GM12878 (cell line): ENCODE measurements at regions not wholly inside any gene's neighbourhood (a gene's known extent, or its start where the extent isn't known, plus 50 kb on each side); places are given as distances from the start of the nearest gene placed in this dataset.

Experiments
- ATAC-seq: fragments of 200-7000 bp; cut with Tn5 transposase; 3 replicates; pipeline ENCODE4 v1.9.1; 2020; ENCODE audit warnings: mild to moderate bottlenecking, moderate library complexity
- BruUV-seq: library from RNA; stranded (reverse); fragments of 400-500 nt; replicated peaks from 2 replicates; lab custom pipeline; 2021; lab: Mats Ljungman, UMichigan
- CTCF ChIA-PET: fragments of 300-600 bp; sonication (Branson Sonifier 250); formaldehyde crosslinking; extraction: SDS; loops from one replicate; lab custom pipeline; 2021; ENCODE audit warnings: inconsistent platforms; lab: Yijun Ruan, JAX
- POLR2A ChIA-PET: fragments of 350-600 bp; formaldehyde crosslinking; extraction: SDS; loops from one replicate; lab custom pipeline; 2021; ENCODE audit warnings: inconsistent platforms; lab: Charles Lee
- RAD21 ChIA-PET: fragments of 300-600 bp; sonication (Branson Sonifier 250); formaldehyde crosslinking; loops from one replicate; lab custom pipeline; 2023; ENCODE audit warnings: antibody characterized with exemption; ENCODE audit not compliant: unreplicated experiment; lab: Charles Lee
- SMC1A ChIA-PET: fragments of 300-600 bp; sonication (Branson Sonifier 250); formaldehyde crosslinking; loops from one replicate; lab custom pipeline; 2023; ENCODE audit not compliant: unreplicated experiment, uncharacterized antibody; lab: Charles Lee
- DNase-seq: peaks from one replicate; pipeline ENCODE4 v3.0.0-alpha.2; 2011; ENCODE audit warnings: low read depth, low spot score
- FAIRE-seq: peaks from 3 replicates; lab custom pipeline; 2011; peaks lifted over from hg19 to GRCh38; lab: Jason Lieb, UNC
- H2AFZ ChIP-seq: 2 replicates; pipeline ENCODE4 v1.6.0; 2011; ENCODE audit warnings: low read depth, low read length, control low read depth; ENCODE audit not compliant: control insufficient read depth
- H3K27ac ChIP-seq: 2 replicates; pipeline ENCODE4 v1.5.1; 2011; ENCODE audit warnings: control low read depth; ENCODE audit not compliant: control insufficient read depth, insufficient read depth
- H3K27me3 ChIP-seq, 2 experiments: replicated peaks in 1 of 2; 2 replicates each; pipeline versions ENCODE4 v1.6.0 to v1.6.1; 2011; ENCODE audit warnings: low read length in 1 of 2; ENCODE audit not compliant: control insufficient read depth in 2 of 2, insufficient read depth in 2 of 2
- H3K36me3 ChIP-seq, 2 experiments: 2 replicates each; pipeline ENCODE4 v1.5.1; 2011; ENCODE audit warnings: low read length in 1 of 2; ENCODE audit not compliant: control insufficient read depth in 2 of 2, insufficient read depth in 2 of 2
- H3K4me1 ChIP-seq: 2 replicates; pipeline ENCODE4 v1.6.1; 2011; ENCODE audit warnings: mild to moderate bottlenecking, low read length, moderate library complexity, mixed read lengths; ENCODE audit not compliant: control insufficient read depth, insufficient read depth
- H3K4me2 ChIP-seq: 2 replicates; pipeline ENCODE4 v1.6.0; 2011; ENCODE audit warnings: control low read depth; ENCODE audit not compliant: control insufficient read depth, insufficient read depth
- H3K4me3 ChIP-seq: fragments of 200-600 bp; sonication (generic); 2 replicates; pipeline ENCODE4 v1.5.1; 2016
- H3K79me2 ChIP-seq: 2 replicates; pipeline ENCODE4 v1.6.0; 2011; ENCODE audit warnings: low read length; ENCODE audit not compliant: control insufficient read depth, insufficient read depth
- H3K9ac ChIP-seq: 2 replicates; pipeline ENCODE4 v1.8.0; 2011; ENCODE audit warnings: low read length, control low read depth, mixed read lengths; ENCODE audit not compliant: control insufficient read depth, insufficient read depth
- H3K9me3 ChIP-seq: replicated peaks from 3 replicates; pipeline ENCODE4 v1.5.1; 2011; ENCODE audit warnings: mild to moderate bottlenecking, low read length; ENCODE audit not compliant: control insufficient read depth, insufficient read depth
- H4K20me1 ChIP-seq: 2 replicates; pipeline ENCODE4 v1.6.0; 2011; ENCODE audit not compliant: control insufficient read depth, insufficient read depth
- BHLHE40 ChIP-seq, 2 experiments: fragments of 450-650 bp in 1 of 2; IDR thresholded peaks; 2 replicates each; pipeline ENCODE4 v1.6.1; 2011 to 2017; ENCODE audit warnings: low read depth in 2 of 2, borderline replicate concordance in 1 of 2, improper control_type of control experiment in 1 of 2, low read length in 1 of 2, mild to moderate bottlenecking in 1 of 2
- CBX3 ChIP-seq: fragments of 200-600 bp; sonication (generic); IDR thresholded peaks from 2 replicates; pipeline ENCODE4 v1.6.1; 2016; ENCODE audit warnings: low read depth, borderline replicate concordance
- RUNX3 ChIP-seq: IDR thresholded peaks from 2 replicates; pipeline ENCODE4 v1.6.1; 2012; ENCODE audit warnings: low read length, inconsistent platforms
- ZZZ3 ChIP-seq: IDR thresholded peaks from 2 replicates; pipeline ENCODE4 v1.6.1; 2011; ENCODE audit warnings: low read depth; ENCODE audit not compliant: control insufficient read depth, insufficient read length
- WGBS: methylation state at CpG from one replicate; pipeline ENCODE4 v1.1.6; 2016; ENCODE audit warnings: low lambda C conversion rate; ENCODE audit not compliant: insufficient replicate concordance, insufficient coverage; ENCODE audit errors: missing lambda C conversion rate; 5-methylcytosine and 5-hydroxymethylcytosine counted together
- in situ Hi-C: fragments of 300-500 bp; cut with MboI; formaldehyde crosslinking; loops from 9 replicates; pipeline ENCODE4 v1.14.3; 2018; ENCODE audit warnings: mixed read lengths
- intact Hi-C: fragments of 100-400 bp; cut with micrococcal nuclease; formaldehyde crosslinking; loops from one replicate; pipeline ENCODE4 v1.14.2; 2022; ENCODE audit not compliant: unreplicated experiment
- TF ChIP-seq, protein P1 (sequence below): fragments of 450-650 bp; IDR thresholded peaks from 2 replicates; pipeline ENCODE4 v1.6.1; 2017; ENCODE audit warnings: antibody characterized with exemption, mild to moderate bottlenecking, moderate library complexity

DNA sequence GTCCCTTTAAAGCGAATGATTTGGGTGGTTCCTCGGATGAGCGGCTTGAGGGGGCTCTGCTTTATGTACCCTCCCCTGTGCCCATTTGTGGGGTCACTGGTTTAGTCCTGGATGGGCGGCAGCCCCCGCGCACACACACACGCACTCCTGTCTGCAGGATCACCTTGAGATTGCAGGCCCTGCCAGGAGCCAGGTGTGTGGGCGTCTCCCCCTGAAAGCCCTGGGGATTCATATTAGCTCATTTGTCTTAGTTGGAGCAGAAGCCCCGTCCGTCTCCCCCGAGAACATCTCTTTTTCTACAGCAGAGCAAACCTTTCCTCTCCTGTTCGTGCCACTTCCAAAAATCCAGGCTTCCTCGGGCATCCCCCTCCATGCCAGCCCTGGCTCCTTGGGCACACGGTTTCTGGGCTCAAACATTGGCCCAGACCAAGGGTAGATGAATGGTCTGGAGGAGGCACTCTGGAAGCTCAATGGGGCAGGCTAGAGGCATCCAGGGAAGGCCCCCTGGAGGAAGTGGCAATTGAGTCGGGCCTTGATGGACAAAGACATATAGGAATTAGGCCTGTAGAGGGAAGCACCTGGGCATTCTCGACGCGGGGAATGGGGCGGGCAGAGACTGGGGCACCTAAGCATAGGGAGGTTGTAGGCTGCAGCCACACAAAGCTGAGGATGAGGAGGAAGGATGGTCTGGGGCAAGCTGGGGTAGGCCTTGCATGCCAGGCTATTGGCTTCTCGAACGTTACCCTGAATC is 218.5 kb upstream of the GSE1 start:
- no peak overlapping the region for H2AFZ ChIP-seq
- FAIRE-seq (no peak), DNase-seq (no peak), ATAC-seq (no peak)
- ChIA-PET RAD21 (interaction anchor here (1.4 kb wide), 1 partner anchor 324 kb away, joined by 3 read pairs; no protein-coding TSS in a partner anchor), POLR2A (no interaction called here), SMC1A (no interaction called here), CTCF (interaction anchor here (0.7 to 1.2 kb wide), 4 partner anchors 26 to 324 kb away, joined by 3 to 6 read pairs (median 4); no protein-coding TSS in a partner anchor)
- WGBS, result 64% methylated on average over 21 of the region's 21 CpGs
- H3K9me3 ChIP-seq, result no peaks in the 10 kb centered on the region
- intact Hi-C loops, result loop anchor here (10.0 kb wide), 1 partner anchor 320 kb away; no protein-coding TSS in a partner anchor
- H3K27me3 ChIP-seq, result peaks cover 0 to 6% of the 10 kb centered on the region in 2 experiments; a peak in 2 of 4 replicates
- no peak overlapping the region for H3K4me2 ChIP-seq
- no peak overlapping the region for H3K27ac ChIP-seq
- H3K4me1 ChIP-seq, result peaks cover 5% of the 10 kb centered on the region
- H3K79me2 ChIP-seq, result no peaks in the 10 kb centered on the region
- H4K20me1 ChIP-seq, result no peaks in the 10 kb centered on the region
- no TSS peak for BruUV-seq
- H3K9ac ChIP-seq, result no peak overlapping the region
- in situ Hi-C loops, result no loop called here
- TF ChIP-seq, protein P1, sequence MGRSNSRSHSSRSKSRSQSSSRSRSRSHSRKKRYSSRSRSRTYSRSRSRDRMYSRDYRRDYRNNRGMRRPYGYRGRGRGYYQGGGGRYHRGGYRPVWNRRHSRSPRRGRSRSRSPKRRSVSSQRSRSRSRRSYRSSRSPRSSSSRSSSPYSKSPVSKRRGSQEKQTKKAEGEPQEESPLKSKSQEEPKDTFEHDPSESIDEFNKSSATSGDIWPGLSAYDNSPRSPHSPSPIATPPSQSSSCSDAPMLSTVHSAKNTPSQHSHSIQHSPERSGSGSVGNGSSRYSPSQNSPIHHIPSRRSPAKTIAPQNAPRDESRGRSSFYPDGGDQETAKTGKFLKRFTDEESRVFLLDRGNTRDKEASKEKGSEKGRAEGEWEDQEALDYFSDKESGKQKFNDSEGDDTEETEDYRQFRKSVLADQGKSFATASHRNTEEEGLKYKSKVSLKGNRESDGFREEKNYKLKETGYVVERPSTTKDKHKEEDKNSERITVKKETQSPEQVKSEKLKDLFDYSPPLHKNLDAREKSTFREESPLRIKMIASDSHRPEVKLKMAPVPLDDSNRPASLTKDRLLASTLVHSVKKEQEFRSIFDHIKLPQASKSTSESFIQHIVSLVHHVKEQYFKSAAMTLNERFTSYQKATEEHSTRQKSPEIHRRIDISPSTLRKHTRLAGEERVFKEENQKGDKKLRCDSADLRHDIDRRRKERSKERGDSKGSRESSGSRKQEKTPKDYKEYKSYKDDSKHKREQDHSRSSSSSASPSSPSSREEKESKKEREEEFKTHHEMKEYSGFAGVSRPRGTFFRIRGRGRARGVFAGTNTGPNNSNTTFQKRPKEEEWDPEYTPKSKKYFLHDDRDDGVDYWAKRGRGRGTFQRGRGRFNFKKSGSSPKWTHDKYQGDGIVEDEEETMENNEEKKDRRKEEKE, result no peak
- TF ChIP-seq CBX3 (no peak), BHLHE40 (IDR thresholded peaks at IDR 0.05; ENCODE audit: borderline replicate concordance in 1 of 2, low read depth in 2 of 2, low read length in 1 of 2) (no peak), RUNX3 (no peak), ZZZ3 (no peak)
- no peak overlapping the region for H3K4me3 ChIP-seq
- no peaks in the 10 kb centered on the region for H3K36me3 ChIP-seq
